ENCODE measurements at regions not wholly inside any gene's neighbourhood (a gene's known extent, or its start where the extent isn't known, plus 50 kb on each side); places are given as distances from the start of the nearest gene placed in this dataset.

GRCh38 chr1:98472878-98473277, 188.6 kb upstream of the SNX7 start:
- no peak for DNase-seq
- no peaks in the 10 kb centered on the region for H3K79me2 ChIP-seq (ENCODE audit: insufficient read depth, low read length)
- TF ChIP-seq CTCF (IDR thresholded peaks at IDR 0.05), result no peak
- no peak overlapping the region for H3K4me2 ChIP-seq (replicated peaks; ENCODE audit: extremely low read depth, low read length, poor library complexity, severe bottlenecking)
- intact Hi-C loops (cut with micrococcal nuclease), result no loop called here
- H3K27me3 Mint-ChIP-seq (ENCODE audit: low read depth in 3 of 3), result no peaks in the 10 kb centered on the region
- no peaks in the 10 kb centered on the region for H3K36me3 Mint-ChIP-seq
- H3K4me1 ChIP-seq (ENCODE audit: control insufficient read depth in 1 of 2, insufficient read depth in 2 of 2, low read length in 2 of 2), result peaks cover 10 to 13% of the 10 kb centered on the region in 2 donors
- H4K20me1 ChIP-seq (ENCODE audit: insufficient read depth, low read length), result no peaks in the 10 kb centered on the region
- H3K27me3 ChIP-seq (ENCODE audit: control insufficient read depth in 2 of 2, insufficient read depth in 2 of 2, low read length in 2 of 2), result no peaks in the 10 kb centered on the region
- no peak overlapping the region for H3K9ac ChIP-seq (ENCODE audit: insufficient read depth, low read length, poor library complexity, severe bottlenecking)
- H3K27ac Mint-ChIP-seq, result no peak overlapping the region
- no peaks in the 10 kb centered on the region for H3K36me3 ChIP-seq (replicated peaks in 1 of 2; ENCODE audit: control insufficient read depth in 1 of 2, insufficient read depth in 2 of 2, low read length in 2 of 2)
- H3K4me3 ChIP-seq (replicated peaks in 1 of 3; ENCODE audit: low read depth in 2 of 3, low read length in 3 of 3), result no peak overlapping the region
- no peak overlapping the region for H3K27ac ChIP-seq (ENCODE audit: low read depth in 1 of 2, low read length in 2 of 2)
- H2AFZ ChIP-seq (ENCODE audit: insufficient read depth, low read depth, low read length, poor library complexity, severe bottlenecking), result no peak overlapping the region
- H3K4me1 Mint-ChIP-seq, result peaks cover 16% of the 10 kb centered on the region
- no peaks in the 10 kb centered on the region for H3K9me3 ChIP-seq (replicated peaks in 1 of 2; ENCODE audit: control insufficient read depth in 1 of 2, insufficient read depth in 1 of 2, low read length in 2 of 2)
- H3K4me3 Mint-ChIP-seq, result no peak overlapping the region
- no CpG with 5 or more reads among the region's 2 CpGs for WGBS (ENCODE audit: insufficient coverage)
- H3K9me3 Mint-ChIP-seq, result peaks cover 0 to 4% (median 0%) of the 10 kb centered on the region in 7 donors

DNA sequence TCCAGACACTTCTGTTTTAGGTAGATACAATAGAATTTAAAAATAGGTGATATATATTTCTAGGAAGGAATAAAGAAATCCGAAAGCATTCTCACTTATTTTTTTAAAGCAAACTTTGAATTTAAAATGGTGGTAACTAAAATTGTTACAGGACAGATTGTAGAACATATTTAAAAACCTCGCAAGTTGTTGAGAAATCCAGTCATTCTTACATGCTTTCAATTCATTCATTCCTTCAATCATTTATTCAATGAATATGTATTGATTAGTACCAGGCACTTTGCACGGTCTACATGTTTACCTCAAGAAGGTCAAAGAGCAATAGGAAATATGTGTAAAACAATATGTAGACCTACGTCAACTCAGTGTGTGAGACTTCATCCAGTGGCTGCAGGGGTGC, 189.9 kb upstream of the SNX7 start:
- no peak overlapping the region for H3K9ac ChIP-seq (ENCODE audit: insufficient read depth, low read length, poor library complexity, severe bottlenecking)
- TF ChIP-seq CTCF (IDR thresholded peaks at IDR 0.05), result no peak
- H4K20me1 ChIP-seq (ENCODE audit: insufficient read depth, low read length), result no peaks in the 10 kb centered on the region
- DNase-seq, result no peak
- H3K4me1 ChIP-seq (ENCODE audit: control insufficient read depth in 1 of 2, insufficient read depth in 2 of 2, low read length in 2 of 2), result peaks cover 10 to 13% of the 10 kb centered on the region in 2 donors
- no peak overlapping the region for H2AFZ ChIP-seq (ENCODE audit: insufficient read depth, low read depth, low read length, poor library complexity, severe bottlenecking)
- peaks cover 19% of the 10 kb centered on the region for H3K4me1 Mint-ChIP-seq
- no peaks in the 10 kb centered on the region for H3K27me3 ChIP-seq (ENCODE audit: control insufficient read depth in 2 of 2, insufficient read depth in 2 of 2, low read length in 2 of 2)
- H3K4me3 Mint-ChIP-seq, result no peak overlapping the region
- WGBS (ENCODE audit: insufficient coverage), result 100% methylated on average over 1 of the region's 4 CpGs
- H3K36me3 ChIP-seq (replicated peaks in 1 of 2; ENCODE audit: control insufficient read depth in 1 of 2, insufficient read depth in 2 of 2, low read length in 2 of 2), result no peaks in the 10 kb centered on the region
- intact Hi-C loops (cut with micrococcal nuclease), result no loop called here
- no peaks in the 10 kb centered on the region for H3K79me2 ChIP-seq (ENCODE audit: insufficient read depth, low read length)
- H3K4me2 ChIP-seq (replicated peaks; ENCODE audit: extremely low read depth, low read length, poor library complexity, severe bottlenecking), result no peak overlapping the region
- peaks cover 0 to 4% (median 0%) of the 10 kb centered on the region in 7 donors for H3K9me3 Mint-ChIP-seq
- H3K27ac Mint-ChIP-seq, result no peak overlapping the region
- H3K4me3 ChIP-seq (replicated peaks in 1 of 3; ENCODE audit: low read depth in 2 of 3, low read length in 3 of 3), result no peak overlapping the region
- no peak overlapping the region for H3K27ac ChIP-seq (ENCODE audit: low read depth in 1 of 2, low read length in 2 of 2)
- H3K9me3 ChIP-seq (replicated peaks in 1 of 2; ENCODE audit: control insufficient read depth in 1 of 2, insufficient read depth in 1 of 2, low read length in 2 of 2), result no peaks in the 10 kb centered on the region
- no peaks in the 10 kb centered on the region for H3K36me3 Mint-ChIP-seq
- peaks cover 0 to 3% (median 2%) of the 10 kb centered on the region in 3 donors for H3K27me3 Mint-ChIP-seq (ENCODE audit: low read depth in 3 of 3)
